ENCODE measurements at regions not wholly inside any gene's neighbourhood (a gene's known extent, or its start where the extent isn't known, plus 50 kb on each side); places are given as distances from the start of the nearest gene placed in this dataset.

DNA sequence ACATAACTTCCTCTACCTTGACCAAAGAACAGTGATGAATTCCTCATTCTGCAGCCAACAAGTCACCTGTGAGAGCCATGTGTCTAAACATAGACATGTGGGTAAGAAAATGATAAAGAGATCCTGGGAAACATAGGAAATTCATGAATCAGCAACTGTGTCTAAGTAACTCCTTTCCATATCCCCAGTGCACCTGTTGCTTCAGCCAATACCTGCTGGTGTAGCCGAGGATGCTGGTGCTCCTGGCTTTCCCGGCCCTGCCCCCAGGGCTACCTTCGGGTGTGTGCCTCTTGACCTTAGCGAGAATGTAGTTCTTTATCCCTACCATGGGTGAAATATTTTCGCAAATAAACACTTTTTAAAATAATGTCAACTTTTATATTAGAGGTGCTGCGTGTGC, 114.1 kb downstream of the OR13A1 start:
- no peak for DNase-seq (ENCODE audit: low spot score)
- no peak overlapping the region for H3K27ac Mint-ChIP-seq
- POLR2A ChIA-PET: no interaction called here
- no peaks in the 10 kb centered on the region for H3K4me1 Mint-ChIP-seq
- no peak overlapping the region for H3K4me3 Mint-ChIP-seq
- TF ChIP-seq TEAD4 (CRISPR knock-in tag; IDR thresholded peaks at IDR 0.05) (no peak), MXD4 (CRISPR knock-in tag; IDR thresholded peaks at IDR 0.05; ENCODE audit: borderline replicate concordance) (no peak), GABPB1 (CRISPR knock-in tag; IDR thresholded peaks at IDR 0.05) (no peak), SMAD3 (CRISPR knock-in tag; IDR thresholded peaks at IDR 0.05; ENCODE audit: borderline replicate concordance) (no peak), TEAD1 (CRISPR knock-in tag; IDR thresholded peaks at IDR 0.05) (no peak), ZNF423 (CRISPR knock-in tag; IDR thresholded peaks at IDR 0.05) (no peak), OVOL2 (CRISPR knock-in tag; IDR thresholded peaks at IDR 0.05; ENCODE audit: borderline replicate concordance) (no peak), NR3C1 (CRISPR knock-in tag; conservative IDR thresholded peaks at IDR 0.05; ENCODE audit: low read depth) (no peak), CREB1 (CRISPR knock-in tag; IDR thresholded peaks at IDR 0.05) (no peak)
- TF ChIP-seq, protein P1, sequence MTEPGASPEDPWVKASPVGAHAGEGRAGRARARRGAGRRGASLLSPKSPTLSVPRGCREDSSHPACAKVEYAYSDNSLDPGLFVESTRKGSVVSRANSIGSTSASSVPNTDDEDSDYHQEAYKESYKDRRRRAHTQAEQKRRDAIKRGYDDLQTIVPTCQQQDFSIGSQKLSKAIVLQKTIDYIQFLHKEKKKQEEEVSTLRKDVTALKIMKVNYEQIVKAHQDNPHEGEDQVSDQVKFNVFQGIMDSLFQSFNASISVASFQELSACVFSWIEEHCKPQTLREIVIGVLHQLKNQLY (CRISPR knock-in tag; IDR thresholded peaks at IDR 0.05): no peak
- TF ChIP-seq, protein P2, sequence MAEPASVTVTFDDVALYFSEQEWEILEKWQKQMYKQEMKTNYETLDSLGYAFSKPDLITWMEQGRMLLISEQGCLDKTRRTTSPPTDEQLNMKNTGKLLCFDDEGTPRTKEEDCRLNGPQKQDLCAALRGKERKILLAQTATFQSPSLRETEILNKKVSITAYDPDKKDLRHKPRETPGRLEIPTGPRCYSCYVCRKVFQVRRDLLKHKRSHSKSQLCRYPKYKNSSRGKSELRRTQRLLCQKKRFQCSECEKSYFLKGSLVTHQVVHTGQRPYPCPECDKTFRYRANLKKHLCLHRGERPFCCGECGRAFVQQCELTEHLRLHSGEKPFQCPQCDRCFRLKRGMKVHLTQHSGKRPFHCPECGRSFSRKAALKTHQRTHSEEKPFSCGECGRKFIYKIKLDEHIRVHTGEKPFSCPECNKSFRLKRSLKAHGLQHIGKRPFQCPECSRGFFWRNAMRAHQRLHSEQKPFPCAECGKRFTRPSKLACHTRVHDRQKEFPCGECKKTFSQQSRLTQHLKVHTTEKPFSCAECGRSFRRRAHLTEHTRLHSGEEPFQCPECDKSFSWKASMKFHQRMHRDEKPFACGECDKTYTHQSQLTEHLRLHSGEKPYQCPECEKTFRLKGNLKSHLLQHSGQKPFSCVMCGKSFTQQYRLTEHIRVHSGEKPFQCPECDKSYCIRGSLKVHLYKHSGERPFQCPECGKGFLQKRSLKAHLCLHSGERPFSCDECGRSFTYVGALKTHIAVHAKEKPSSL (CRISPR knock-in tag; conservative IDR thresholded peaks at IDR 0.05): no peak
- TF ChIP-seq, protein P3, sequence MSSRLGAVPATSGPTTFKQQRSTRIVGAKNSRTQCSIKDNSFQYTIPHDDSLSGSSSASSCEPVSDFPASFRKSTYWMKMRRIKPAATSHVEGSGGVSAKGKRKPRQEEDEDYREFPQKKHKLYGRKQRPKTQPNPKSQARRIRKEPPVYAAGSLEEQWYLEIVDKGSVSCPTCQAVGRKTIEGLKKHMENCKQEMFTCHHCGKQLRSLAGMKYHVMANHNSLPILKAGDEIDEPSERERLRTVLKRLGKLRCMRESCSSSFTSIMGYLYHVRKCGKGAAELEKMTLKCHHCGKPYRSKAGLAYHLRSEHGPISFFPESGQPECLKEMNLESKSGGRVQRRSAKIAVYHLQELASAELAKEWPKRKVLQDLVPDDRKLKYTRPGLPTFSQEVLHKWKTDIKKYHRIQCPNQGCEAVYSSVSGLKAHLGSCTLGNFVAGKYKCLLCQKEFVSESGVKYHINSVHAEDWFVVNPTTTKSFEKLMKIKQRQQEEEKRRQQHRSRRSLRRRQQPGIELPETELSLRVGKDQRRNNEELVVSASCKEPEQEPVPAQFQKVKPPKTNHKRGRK (CRISPR knock-in tag; IDR thresholded peaks at IDR 0.05; ENCODE audit: borderline replicate concordance): no peak
- TF ChIP-seq, protein P4, sequence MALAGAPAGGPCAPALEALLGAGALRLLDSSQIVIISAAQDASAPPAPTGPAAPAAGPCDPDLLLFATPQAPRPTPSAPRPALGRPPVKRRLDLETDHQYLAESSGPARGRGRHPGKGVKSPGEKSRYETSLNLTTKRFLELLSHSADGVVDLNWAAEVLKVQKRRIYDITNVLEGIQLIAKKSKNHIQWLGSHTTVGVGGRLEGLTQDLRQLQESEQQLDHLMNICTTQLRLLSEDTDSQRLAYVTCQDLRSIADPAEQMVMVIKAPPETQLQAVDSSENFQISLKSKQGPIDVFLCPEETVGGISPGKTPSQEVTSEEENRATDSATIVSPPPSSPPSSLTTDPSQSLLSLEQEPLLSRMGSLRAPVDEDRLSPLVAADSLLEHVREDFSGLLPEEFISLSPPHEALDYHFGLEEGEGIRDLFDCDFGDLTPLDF (CRISPR knock-in tag; IDR thresholded peaks at IDR 0.05): no peak
- TF ChIP-seq, protein P5, sequence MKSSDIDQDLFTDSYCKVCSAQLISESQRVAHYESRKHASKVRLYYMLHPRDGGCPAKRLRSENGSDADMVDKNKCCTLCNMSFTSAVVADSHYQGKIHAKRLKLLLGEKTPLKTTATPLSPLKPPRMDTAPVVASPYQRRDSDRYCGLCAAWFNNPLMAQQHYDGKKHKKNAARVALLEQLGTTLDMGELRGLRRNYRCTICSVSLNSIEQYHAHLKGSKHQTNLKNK (CRISPR knock-in tag; IDR thresholded peaks at IDR 0.05): no peak
- no peaks in the 10 kb centered on the region for H3K36me3 Mint-ChIP-seq
- H3K9me3 Mint-ChIP-seq: no peaks in the 10 kb centered on the region
- ATAC-seq: no peak
- H3K27me3 Mint-ChIP-seq (ENCODE audit: low read depth): no peaks in the 10 kb centered on the region
- CTCF ChIA-PET: no interaction called here

GRCh38 chr10:45202242-45202641, 113.2 kb downstream of the OR13A1 start:
- Mint-ChIP-seq H3K27ac (no peak overlapping the region), H3K4me1 (no peaks in the 10 kb centered on the region), H3K27me3 (ENCODE audit: low read depth) (no peaks in the 10 kb centered on the region), H3K4me3 (no peak overlapping the region), H3K9me3 (no peaks in the 10 kb centered on the region), H3K36me3 (no peaks in the 10 kb centered on the region)
- ATAC-seq (no peak), DNase-seq (ENCODE audit: low spot score) (no peak)
- CTCF ChIA-PET: no interaction called here
- POLR2A ChIA-PET: no interaction called here
- TF ChIP-seq, protein P6, sequence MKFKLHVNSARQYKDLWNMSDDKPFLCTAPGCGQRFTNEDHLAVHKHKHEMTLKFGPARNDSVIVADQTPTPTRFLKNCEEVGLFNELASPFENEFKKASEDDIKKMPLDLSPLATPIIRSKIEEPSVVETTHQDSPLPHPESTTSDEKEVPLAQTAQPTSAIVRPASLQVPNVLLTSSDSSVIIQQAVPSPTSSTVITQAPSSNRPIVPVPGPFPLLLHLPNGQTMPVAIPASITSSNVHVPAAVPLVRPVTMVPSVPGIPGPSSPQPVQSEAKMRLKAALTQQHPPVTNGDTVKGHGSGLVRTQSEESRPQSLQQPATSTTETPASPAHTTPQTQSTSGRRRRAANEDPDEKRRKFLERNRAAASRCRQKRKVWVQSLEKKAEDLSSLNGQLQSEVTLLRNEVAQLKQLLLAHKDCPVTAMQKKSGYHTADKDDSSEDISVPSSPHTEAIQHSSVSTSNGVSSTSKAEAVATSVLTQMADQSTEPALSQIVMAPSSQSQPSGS (CRISPR knock-in tag; IDR thresholded peaks at IDR 0.05; ENCODE audit: borderline replicate concordance, low read depth): no peak
- TF ChIP-seq NFE2L1 (CRISPR knock-in tag; IDR thresholded peaks at IDR 0.05) (no peak), SOX15 (CRISPR knock-in tag; IDR thresholded peaks at IDR 0.05) (no peak), NFYB (CRISPR knock-in tag; conservative IDR thresholded peaks at IDR 0.05; ENCODE audit: low read depth) (no peak), NR1H2 (CRISPR knock-in tag; IDR thresholded peaks at IDR 0.05) (no peak), ZBTB21 (CRISPR knock-in tag; IDR thresholded peaks at IDR 0.05; ENCODE audit: borderline replicate concordance) (no peak), ZNF671 (CRISPR knock-in tag; IDR thresholded peaks at IDR 0.05) (no peak), EMX1 (CRISPR knock-in tag; IDR thresholded peaks at IDR 0.05) (no peak), CREB1 (CRISPR knock-in tag; IDR thresholded peaks at IDR 0.05) (no peak), TEAD4 (CRISPR knock-in tag; IDR thresholded peaks at IDR 0.05) (no peak)
- TF ChIP-seq, protein P4 (CRISPR knock-in tag; IDR thresholded peaks at IDR 0.05): no peak
- TF ChIP-seq, protein P7, sequence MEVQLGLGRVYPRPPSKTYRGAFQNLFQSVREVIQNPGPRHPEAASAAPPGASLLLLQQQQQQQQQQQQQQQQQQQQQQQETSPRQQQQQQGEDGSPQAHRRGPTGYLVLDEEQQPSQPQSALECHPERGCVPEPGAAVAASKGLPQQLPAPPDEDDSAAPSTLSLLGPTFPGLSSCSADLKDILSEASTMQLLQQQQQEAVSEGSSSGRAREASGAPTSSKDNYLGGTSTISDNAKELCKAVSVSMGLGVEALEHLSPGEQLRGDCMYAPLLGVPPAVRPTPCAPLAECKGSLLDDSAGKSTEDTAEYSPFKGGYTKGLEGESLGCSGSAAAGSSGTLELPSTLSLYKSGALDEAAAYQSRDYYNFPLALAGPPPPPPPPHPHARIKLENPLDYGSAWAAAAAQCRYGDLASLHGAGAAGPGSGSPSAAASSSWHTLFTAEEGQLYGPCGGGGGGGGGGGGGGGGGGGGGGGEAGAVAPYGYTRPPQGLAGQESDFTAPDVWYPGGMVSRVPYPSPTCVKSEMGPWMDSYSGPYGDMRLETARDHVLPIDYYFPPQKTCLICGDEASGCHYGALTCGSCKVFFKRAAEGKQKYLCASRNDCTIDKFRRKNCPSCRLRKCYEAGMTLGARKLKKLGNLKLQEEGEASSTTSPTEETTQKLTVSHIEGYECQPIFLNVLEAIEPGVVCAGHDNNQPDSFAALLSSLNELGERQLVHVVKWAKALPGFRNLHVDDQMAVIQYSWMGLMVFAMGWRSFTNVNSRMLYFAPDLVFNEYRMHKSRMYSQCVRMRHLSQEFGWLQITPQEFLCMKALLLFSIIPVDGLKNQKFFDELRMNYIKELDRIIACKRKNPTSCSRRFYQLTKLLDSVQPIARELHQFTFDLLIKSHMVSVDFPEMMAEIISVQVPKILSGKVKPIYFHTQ (CRISPR knock-in tag; IDR thresholded peaks at IDR 0.05): no peak
- TF ChIP-seq, protein P8, sequence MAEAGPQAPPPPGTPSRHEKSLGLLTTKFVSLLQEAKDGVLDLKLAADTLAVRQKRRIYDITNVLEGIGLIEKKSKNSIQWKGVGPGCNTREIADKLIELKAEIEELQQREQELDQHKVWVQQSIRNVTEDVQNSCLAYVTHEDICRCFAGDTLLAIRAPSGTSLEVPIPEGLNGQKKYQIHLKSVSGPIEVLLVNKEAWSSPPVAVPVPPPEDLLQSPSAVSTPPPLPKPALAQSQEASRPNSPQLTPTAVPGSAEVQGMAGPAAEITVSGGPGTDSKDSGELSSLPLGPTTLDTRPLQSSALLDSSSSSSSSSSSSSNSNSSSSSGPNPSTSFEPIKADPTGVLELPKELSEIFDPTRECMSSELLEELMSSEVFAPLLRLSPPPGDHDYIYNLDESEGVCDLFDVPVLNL (CRISPR knock-in tag; IDR thresholded peaks at IDR 0.05; ENCODE audit: borderline replicate concordance, low read depth): no peak
